AG08396 (cell line): ENCODE measurements at regions not wholly inside any gene's neighbourhood (a gene's known extent, or its start where the extent isn't known, plus 50 kb on each side); places are given as distances from the start of the nearest gene placed in this dataset.
"Not testable (repeated sequence)": the region's sequence is repeated elsewhere in the genome, so short reads cannot be mapped to it uniquely, and the experiment has no call there.

Experiments
- DNase-seq: peaks from one replicate; pipeline ENCODE4 v3.0.0; 2012; ENCODE audit warnings: low spot score, mixed read lengths

DNA sequence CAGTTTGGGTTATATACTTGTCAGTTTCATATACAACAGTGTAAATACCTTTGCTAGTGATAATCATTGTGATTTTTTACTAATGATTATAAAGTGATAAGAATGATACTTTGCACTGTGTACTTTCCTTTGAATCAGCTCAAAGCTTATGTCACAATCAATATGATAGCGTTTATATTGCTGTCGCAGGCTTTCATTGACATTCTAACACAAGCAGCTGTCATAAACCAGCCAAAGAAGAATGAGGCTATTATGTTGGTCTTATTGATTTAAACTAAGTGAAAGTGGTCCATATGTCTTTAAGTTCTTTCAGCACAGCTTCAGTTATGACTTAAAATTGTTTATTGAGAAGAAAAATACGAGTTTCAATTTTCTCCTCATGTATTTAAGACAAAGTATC is 272.7 kb upstream of the RGMB start:
- DNase-seq: no peak

DNA sequence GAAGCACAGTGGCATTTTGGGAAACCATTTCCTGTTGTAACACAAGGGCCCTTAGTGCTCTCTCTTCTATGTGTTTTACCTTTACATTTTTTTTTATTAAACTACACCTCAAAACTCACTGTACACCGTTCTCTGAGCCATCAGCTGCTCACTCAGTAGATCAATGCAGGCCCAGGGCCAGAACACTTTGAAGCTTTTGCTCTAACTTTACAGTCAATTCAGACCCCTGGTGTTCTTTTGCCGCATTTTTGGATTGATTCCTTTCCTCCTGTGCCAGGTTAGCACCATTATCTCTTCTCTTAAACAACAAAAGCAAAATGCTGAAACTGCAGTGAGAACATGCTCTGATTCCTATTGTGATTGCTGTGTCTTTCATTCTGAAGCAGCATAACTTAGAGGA is 269.8 kb upstream of the RGMB start:
- no peak for DNase-seq

DNA sequence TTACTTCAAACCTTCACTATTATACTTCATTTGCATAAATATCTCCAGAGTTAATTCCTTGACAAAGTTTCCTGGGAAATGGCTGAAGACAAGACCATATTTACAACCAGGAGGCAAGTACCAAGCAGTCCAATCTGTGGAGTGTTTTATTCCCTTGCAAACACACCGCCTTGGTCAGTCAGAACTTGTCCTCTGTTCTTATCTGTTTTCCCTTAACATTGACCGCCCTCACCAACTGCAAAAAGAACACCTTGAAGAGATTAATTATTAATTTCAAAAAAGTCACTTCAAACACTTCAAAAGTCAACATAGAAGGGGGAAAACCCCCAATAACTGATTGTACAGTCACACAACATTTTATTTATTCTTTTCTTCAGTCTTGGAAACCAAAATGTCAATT is 269.0 kb upstream of the RGMB start:
- DNase-seq: no peak

DNA sequence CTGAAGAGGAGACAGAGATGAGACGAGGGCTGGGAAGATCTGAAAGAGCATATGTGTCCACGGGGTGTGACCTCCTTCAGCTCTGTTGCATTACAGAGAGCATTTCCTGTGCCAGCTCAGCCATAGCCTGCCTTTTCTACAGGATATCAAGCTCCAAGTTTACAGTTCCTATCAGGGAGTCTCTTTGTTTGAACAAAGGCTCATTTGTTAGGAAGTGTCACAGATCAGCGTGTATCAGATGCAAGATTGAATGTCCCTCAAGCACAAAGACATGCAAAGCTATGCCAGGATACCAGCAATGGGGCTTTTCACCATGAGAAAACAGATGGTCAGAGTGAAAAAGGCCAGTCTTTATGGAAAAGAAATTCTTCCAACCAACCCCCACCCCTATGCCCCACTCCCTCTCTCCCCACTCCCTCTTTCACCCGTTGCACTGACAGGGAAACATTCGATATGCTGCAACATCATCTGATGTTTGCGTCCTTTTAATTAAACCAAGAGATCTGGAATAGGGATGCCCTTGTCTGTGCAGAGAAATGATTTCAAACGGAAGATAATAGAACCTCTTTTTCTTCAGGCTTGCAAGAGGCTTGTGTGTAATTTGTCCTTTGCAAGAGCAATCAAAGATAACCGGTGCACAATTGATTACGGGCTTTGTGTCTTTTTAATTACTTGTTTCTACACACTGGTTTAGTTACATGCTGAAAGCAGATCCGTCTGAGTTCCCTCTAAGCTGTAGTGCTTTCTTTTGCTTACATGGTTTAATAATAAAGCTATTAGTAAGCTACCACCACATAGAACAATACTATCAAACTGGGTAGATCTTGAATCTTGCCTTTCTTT is 263.1 kb upstream of the RGMB start:
- no peak for DNase-seq

DNA sequence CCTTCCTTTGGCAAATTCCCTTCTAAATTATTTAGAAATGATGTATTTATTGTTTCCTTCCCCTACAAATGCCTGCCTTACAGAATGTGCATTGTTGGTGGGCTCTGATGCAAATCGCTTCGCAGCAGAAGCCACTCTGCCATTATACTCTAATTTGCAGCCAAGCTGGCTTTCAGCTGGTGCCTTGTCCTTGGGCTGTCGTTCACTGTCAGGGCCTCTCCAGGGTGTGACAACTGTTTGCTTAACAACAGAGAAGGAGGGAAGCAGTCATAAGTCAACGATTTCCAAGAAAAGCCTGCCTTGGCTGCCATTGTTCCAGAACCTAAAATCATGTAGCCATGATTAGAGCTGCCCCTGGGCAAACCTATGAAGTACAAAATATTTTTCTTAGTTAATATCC is 260.1 kb upstream of the RGMB start:
- no peak for DNase-seq

DNA sequence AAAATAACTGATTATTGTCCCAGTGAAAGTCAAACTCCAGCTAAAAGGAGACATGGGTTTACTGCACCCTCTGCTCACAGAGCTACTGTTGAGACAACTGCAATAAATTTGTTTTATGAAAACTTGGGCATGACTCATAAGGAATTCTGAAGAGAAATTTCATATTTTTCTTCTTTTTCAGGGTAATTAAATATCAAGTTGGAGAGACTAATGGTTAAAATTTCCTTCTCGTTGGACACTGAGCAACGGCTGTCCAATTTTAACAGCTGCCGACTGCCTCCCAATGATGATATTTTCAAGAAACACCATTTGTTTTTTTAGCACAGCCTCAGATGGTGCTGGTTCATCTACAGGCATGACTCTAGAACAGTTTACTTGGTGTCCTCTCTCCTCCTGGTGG is 259.2 kb upstream of the RGMB start:
- DNase-seq: no peak

DNA sequence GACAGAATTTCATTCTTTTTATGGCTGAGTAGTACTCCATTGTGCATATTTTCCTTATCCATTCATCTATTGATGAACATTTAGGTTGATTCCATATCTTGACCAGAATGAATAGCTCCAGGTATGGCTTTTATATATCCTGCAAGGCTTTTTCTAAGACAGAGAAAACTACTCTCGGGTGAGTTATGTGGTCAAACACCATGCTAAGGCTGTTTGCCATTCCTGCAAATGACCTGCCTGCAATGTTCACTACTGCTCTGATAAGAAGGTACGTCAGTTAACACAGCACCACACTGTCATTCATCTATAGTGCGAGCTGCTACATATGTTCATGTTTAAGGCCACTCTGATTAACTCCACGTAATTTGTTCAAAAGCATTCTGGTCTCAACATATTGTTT is 256.8 kb upstream of the RGMB start:
- no peak for DNase-seq

DNA sequence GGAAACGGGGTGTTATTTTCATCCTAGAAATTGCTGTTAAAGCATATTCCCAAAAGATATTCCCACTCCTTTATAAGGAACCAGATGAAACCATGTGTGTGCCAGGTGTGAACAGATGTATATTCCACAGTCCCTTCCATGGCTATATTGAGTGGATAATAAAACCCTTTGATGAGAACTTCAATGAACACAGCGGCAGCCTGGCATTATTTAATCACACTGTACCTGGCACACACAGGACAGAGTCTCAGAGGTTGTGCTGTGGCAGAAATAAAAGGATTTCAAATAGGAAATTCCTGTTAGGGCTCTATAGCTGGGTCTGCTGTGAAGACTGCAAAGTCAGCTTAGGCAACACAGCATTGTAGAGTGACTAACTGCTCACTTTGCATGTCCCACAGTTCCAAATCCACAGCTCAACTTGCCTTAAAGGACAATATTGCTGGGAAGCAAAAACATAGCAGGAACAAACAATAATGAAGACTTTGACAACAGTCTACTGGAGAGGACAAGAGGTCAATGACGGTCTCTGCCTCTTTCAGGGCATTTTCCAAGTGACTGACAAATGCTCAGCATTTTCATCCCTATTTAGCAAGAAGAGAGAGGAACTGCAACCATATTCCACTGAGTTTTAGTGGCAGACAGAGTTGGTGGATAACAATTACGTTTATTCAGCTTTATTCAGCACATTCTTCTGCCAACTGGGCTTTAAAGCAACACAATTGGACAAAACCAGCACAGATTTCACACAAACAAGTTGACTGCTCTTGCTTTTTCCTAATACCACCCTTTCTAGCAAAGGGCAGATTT is 255.7 kb upstream of the RGMB start:
- DNase-seq: no peak

DNA sequence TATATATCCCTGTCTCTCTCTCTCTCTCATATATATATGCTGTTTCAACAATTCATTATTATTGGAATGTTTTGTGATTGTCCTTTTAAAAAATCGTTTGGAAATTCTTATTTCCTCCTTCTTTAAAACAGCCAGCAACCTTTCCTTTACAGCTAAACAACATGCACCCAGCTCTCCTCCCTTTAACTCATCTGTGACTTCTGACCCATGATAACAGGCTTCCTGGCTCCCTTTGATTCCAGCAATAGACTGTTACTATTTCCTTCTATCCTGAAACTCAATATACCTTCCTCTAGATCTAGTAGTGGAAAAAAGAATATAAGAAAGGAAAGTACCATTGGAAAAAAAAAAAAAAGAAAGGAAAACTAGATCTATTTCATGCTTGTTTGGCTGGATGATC is 254.7 kb upstream of the RGMB start:
- no peak for DNase-seq

DNA sequence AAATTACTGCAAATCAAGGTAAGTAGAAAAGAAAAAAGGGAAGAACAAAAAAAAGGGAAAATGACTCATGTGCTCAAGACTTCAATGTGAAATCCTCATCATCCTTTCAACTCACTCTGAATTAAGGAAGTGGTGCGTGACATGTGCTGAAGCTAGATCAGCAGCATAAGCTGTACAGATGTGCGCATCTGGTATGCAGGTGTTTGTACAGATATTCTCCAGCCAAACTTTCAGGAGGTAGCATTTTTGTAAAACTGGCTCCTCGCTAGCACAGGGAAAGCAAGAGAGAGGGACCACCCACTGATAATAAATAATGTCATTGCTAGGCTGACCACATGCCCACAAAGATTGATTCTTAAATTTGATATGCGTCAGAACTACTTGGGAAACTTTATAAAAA is 253.9 kb upstream of the RGMB start:
- DNase-seq: no peak

DNA sequence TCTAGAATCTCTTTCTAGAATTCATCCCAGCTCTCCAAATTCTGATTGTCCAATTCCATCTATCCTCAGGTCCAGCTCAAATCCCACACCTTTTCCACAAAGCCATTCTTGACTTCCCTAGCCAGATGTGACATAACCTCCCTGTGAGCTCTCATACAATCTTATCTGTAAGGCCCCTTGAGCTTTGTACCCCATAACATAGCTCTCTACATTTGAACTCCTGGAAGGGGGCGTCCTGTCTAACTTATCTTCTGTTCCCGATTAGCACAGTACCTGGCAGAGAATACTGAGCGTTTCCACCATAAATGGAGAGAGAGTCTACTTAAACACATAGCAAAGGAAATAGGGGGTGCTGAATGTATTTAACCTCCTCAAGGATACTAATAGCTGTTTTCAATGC is 251.6 kb upstream of the RGMB start:
- DNase-seq: no peak

DNA sequence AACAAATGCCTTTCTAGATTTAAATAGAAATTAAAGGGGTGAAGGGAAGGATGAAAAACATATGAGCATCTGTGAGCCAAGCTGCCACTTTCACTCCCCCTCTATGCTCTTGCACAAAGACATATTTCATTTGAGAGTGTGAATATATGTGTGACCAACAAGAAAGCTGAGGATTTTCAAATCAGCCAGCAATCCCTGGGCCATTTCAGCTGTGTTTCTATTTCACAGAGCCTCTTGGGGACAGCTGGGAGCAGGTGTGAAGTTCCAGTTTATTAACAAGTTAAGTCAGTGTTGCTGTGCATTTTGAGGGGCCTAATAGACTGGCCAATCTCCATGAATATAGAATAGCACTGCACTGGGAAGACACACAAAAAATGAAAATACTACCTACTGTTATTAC is 248.7 kb upstream of the RGMB start:
- no peak for DNase-seq

DNA sequence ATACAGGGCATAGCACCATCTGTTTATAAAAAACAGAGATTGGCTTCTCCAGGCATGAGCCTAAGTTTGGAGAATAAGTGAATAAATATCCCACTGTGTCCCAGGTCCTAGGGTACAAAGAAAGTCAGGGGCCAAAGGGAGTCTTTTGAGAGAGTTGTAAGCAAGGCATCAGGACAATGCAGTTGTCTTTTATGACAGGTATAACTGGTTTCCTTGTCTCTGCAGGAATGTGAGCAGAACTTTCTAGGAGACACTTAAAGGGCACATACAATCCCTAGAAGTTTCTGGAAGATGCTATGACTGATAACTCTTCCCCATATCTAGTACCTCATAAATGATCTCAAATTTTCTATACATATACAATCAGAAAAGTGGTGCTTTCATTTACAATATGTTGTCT is 245.6 kb upstream of the RGMB start:
- no peak for DNase-seq

DNA sequence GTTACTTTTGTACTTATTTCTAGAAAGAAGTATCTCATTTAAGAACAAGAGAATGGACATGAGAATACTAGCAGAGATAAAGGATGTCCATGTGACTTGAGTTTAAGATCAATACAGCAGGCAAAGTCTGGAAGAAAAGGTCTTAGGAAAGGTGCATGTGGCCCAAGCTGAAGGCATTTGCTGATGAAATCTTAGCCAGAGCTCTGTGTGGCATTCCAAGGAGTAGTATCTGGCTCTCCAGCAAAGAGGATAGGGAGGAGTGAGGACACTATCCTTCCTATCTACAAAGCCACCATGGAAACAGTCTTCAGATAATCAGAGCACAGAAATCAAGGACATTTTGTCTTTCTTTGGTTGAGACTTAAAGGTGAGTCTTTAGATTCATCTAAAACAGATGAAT is 244.1 kb upstream of the RGMB start:
- no peak for DNase-seq

DNA sequence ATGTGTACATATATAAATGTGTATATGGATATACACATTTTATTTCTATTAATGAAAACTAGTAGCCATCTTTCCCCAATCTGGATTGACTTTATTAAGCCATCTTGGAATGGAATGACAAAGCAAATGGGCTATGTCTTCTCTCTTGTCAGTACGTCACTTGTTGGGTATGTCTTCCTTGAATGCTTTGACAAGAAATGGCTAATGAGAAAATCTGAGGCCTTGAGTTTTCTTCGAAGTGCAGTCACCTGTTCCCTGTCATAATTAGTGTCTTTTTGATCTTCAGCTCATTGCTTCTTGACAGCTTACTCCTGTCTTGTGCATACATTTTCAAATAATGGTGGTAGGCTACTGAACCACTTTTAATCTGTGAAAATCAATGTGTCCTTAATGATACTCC is 243.2 kb upstream of the RGMB start:
- no peak for DNase-seq

DNA sequence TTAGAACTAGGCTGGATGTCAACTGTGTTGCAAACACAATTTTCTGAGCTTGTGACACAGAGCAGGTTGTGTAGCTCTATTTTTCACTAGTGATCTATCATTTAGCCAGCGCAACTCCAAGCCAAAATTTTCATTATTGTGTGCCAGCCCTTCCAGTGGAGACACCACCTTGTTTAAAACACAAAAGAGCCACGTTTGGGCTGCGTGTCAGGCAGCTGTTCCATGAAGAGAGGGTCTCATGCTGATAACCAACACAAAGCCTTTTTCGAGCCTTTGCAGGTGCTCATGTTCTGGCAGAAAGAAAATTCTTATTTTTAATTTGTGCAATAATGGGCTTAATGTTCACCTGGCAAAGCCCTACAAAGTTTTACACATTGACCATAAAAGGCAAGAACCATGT is 237.6 kb upstream of the RGMB start:
- DNase-seq: no peak

DNA sequence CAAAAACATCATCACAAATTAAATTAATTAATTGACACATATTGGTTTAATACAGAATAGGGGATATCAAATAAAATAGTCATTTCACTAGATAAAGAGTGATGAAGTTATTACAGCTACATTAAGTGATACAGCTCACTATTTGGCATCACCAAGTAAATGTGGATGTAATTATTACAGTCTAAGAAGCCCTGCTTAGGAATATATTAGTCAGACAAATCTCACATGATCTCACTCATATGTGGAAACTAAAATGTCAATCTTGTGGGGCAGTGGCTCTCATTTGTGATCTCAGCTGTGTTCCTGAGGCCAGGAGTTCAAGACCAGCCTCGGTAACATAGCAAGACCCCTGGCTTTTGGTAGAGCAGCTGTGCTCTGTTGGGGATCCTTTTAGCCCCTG is 233.4 kb upstream of the RGMB start:
- no peak for DNase-seq

DNA sequence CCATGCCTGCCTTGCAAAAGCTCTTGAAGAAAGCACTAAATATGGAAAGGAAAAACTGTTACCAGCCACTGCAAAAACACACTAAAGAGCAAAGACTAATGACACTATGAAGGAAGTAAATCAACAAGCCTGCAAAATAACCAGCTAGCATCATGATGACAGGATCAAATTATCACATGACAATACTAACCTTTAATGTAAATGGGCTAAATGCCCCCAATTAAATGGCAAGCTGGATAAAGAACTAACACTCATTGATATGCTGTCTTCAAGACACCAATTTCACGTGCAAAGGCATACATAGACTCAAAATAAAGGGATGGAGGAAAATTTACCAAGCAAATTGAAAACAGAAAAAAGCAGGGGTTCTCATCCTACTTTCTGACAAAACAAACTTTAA is 231.8 kb upstream of the RGMB start:
- no peak for DNase-seq

DNA sequence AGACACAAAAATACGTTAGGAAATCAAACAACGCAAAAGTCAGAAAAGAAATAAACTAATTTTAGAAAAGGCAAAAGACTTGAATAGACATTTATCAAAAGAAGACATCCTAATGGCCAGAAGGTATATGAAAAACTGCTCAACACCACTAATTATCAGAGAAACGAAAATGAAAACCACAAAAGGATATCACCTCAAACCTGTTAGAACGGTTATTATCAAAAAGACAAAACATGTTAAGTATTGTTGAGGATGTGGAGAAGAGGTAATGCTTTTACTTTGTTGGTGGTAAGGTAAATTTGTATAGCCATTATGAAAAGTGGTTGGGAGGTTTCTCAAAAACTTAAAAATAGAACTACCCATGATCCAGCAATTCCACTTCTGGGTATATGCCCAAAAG is 230.0 kb upstream of the RGMB start:
- DNase-seq: no peak

DNA sequence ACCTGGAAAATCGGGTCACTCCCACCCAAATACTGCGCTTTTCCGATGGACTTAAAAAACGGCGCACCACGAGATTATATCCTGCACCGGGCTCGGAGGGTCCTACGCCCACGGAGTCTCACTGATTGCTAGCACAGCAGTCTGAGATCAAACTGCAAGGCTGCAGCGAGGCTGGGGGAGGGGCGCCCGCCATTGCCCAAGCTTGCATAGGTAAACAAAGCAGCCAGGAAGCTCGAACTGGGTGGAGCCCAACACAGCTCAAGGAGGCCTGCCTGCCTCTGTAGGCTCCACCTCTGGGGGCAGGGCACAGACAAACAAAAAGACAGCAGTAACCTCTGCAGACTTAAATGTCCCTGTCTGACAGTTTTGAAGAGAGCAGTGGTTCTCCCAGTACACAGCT is 226.5 kb upstream of the RGMB start:
- DNase-seq: not testable (repeated sequence)

DNA sequence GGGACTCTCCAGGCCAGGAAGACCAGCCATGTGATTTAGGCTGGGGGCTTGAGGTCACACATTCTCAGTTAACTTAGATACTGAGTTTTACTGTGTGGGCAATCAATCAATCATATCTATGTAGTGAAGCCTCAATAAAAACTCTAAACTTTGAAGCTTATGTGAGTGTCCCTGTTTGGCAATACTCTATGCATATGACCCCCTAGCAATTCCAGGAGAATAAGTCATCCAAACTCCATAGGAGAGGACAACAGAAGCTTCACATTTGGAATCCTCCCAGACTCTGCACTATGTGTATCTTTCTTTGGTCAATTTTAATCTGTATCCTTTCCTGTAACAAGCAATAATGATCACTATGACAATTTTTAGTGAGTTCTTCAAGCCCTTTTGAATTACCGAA is 216.8 kb upstream of the RGMB start:
- peak; percentile 12 for DNase-seq

DNA sequence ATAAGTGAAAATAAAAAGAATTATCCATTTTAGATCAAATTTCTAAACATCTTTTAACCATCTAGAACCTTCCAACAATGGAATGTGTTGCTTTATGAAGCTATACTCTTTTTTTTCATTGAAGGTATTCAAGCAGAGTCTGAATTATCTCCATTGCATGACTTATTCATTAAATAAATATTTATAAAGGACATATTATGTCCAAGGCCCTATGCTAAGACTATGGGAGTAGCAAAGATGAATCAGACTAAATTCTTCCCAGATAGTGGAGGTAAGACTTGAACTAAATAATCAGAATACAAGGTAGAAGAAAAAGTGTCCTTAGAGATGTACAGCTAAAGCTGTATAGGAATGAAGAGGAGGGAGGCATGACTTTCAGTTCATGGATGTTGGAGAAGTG is 215.5 kb upstream of the RGMB start:
- peak; percentile 7 for DNase-seq

DNA sequence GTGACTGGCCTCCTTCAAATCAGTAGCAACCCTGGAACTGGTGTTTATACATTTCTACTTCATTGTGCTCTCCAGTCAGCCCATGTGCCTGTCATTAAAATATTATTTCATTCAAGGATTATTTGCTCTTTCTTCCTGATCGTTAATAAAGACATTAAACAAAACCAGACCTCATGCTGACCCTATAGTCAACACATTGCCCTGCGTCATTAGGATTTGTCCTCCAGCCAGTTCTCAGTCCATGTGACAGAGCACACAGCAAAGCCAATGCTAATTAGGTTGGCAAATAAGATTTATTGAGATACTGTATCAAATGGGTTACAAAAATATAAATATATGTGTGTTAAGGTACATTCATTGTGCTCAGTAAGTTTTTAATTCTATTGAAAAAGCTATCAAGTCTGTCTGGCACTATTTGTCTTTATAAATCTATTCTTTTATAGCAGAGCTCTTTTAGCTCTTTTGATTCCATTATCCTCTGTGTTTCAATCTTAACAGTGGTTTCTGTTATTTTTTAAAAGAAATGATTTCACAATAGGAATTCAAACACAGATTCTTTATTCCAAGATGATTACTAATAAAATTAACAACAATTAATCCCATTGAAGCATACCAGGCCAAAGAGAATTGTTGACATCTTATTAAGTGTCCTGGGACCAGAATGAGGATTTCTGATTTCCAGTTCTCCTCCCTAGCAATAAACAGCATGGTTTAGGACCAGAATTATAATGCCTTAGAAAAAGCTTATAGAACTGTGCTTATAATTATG is 209.4 kb upstream of the RGMB start:
- DNase-seq: no peak
